Inflammatory macrophage treated with lipopolysaccharide for 1 hour (primary cell): ENCODE measurements at regions not wholly inside any gene's neighbourhood (a gene's known extent, or its start where the extent isn't known, plus 50 kb on each side); places are given as distances from the start of the nearest gene placed in this dataset.
"Not testable (repeated sequence)": the region's sequence is repeated elsewhere in the genome, so short reads cannot be mapped to it uniquely, and the experiment has no call there.

ENCODE experiments used
- DNase-seq, 2 donors: peaks; one replicate each; pipeline ENCODE4 v3.0.0-alpha.2; 2020 to 2022

- DNase-seq = peak; percentile 3
These were observed 1887.4 kb downstream of the PCDH9 start for GRCh38 chr13:65342541-65343337.

DNA sequence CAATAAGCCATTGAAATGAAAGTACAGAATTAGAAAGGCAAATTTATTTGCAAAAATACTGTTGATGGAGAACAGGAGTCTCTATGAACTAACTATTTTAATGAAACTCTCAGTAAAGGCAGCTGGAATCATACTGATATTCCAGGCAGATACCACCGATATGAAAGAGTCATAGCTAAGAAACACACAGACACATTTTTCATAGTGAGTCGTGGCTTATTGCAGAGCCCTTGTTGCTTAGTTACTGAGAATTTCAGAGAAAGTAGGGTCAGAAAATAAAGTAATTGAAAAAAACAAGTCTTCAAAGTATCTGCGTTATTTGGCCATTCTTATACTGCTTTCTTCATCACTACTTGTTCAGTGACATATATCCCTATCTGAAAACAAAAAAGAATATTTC is 1890.9 kb downstream of the PCDH9 start:
- no peak for DNase-seq

DNA sequence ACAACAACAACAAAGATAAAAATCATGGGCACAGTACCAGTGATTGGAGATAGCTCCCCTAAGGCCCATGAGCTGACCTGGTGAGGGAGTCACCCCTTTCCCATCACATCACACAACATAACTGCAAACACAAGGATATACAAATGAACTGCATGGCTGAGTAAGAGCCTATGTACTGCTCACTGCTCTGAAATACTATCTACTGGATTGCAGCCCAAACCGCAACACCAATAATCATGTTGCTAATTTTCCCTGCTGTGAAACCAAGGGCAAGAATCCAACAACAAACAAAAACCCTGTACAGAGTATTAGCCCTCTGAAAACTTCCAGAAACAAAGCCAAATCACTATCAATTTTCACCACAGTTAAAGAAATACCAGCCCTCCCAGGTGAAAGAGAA is 1893.2 kb downstream of the PCDH9 start:
- no peak for DNase-seq

- no peak for DNase-seq
These were observed 1893.9 kb downstream of the PCDH9 start for GRCh38 chr13:65336087-65336749.

DNA sequence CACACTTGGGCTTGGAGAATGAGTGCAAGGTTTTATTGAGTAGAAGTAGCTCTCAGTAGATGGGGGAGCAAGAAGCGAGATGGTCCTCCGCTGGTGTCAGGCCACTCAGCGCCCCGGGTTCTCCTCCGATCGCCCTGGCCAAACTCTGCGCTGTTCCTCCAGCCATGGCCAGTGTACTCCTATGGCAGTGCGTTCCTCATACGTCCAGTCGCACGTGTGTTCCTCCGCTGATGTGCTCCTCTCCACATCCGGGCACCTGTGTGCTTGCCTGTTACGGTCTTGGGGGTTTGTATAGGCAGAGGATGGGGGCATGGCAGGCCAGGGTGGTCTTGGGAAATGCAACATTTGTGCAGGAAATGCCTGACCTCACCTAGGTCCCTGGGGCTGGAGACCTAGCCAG is 1899.4 kb downstream of the PCDH9 start:
- DNase-seq = no peak

GRCh38 chr13:65330287-65330686 is 1899.8 kb downstream of the PCDH9 start:
- DNase-seq = no peak

DNA sequence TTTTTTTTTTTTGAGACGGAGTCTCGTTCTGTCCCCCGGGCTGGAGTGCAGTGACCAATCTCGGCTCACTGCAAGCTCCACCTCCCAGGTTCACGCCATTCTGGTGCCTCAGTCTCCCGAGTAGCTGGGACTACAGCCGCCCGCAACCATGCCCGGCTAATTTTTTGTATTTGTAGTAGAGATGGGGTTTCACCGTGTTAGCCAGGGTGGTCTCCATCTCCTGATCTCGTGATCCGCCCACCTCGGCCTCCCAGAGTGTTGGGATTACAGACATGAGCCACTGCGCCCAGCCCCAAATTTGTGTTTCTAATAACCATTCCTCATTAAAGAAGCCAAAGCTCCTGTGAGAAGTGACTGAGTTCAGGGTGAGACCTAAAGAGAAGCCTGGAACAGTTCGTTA is 1906.9 kb downstream of the PCDH9 start:
- not testable (repeated sequence) for DNase-seq

- DNase-seq = not testable (repeated sequence)
These were observed 1908.7 kb downstream of the PCDH9 start for GRCh38 chr13:65321423-65321822.

- DNase-seq = no peak
These were observed 1916.1 kb downstream of the PCDH9 start for GRCh38 chr13:65314008-65314407.

- no peak for DNase-seq
These were observed 1919.3 kb downstream of the PCDH9 start for GRCh38 chr13:65310663-65311328.

DNA sequence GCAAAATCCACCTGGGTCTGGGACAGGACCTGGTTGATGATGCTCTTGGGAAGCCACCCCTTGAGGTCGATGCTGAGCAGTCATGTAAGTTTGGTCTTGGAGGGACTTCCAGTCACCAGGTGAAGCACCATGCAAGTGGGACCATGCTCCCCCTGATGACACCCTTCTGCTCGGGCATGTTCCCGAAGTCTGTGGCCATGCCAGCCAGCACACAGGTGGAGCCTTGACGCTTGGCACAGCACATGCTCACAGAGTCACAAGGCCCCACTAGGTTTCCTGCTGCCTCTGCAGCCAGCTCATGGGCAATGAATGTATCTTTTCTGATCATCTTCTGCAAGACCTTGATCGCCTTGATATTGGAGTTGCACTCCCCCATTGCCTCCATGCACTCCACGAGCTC is 1920.2 kb downstream of the PCDH9 start:
- DNase-seq = no peak

- DNase-seq = not testable (repeated sequence)
These were observed 1921.4 kb downstream of the PCDH9 start for GRCh38 chr13:65308729-65309128.

- DNase-seq = no peak
These were observed 1923.1 kb downstream of the PCDH9 start for GRCh38 chr13:65307056-65307455.

GRCh38 chr13:65302691-65303090 is 1927.4 kb downstream of the PCDH9 start:
- no peak for DNase-seq

DNA sequence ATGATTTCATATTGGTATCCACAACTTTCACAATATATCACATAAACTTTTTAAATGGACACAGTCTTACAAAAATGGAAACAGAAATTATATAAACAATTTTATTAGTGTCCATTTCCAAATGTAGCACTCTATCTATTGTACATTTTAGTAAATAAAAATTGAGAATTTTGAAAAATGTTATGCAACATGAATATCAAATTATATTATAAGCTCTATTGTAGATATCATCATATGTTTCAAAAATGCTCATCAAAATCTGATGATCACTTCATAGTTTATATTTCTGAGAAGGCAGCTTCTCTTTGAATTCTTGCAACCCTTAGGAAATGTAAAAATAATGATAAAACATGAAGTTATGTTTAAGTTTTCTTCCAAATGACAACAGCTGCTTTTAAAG is 1928.6 kb downstream of the PCDH9 start:
- DNase-seq = no peak

DNA sequence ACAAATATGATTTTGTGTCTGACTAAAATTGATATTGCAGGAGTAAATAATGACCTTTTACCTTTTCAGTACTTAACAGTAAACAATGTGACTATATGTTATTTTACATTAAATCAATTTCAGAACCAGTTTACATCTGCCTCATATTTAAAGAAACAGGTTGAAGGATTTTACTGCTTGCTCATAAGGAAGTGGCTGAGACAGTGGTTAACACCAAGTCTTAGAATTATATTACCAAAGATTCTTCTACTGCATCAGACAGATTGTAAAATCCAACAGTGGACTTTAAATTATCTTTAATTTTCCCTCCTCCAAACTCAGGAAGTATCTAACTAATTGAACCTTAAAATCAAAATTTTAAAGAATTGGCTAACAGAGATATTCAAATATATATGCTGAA is 1929.9 kb downstream of the PCDH9 start:
- DNase-seq = no peak

- no peak for DNase-seq
These were observed 1936.5 kb downstream of the PCDH9 start for GRCh38 chr13:65293530-65294198.

- DNase-seq = no peak
These were observed 1937.6 kb downstream of the PCDH9 start for GRCh38 chr13:65292488-65292901.

- DNase-seq = no peak
These were observed 1942.7 kb downstream of the PCDH9 start for GRCh38 chr13:65287405-65287804.

DNA sequence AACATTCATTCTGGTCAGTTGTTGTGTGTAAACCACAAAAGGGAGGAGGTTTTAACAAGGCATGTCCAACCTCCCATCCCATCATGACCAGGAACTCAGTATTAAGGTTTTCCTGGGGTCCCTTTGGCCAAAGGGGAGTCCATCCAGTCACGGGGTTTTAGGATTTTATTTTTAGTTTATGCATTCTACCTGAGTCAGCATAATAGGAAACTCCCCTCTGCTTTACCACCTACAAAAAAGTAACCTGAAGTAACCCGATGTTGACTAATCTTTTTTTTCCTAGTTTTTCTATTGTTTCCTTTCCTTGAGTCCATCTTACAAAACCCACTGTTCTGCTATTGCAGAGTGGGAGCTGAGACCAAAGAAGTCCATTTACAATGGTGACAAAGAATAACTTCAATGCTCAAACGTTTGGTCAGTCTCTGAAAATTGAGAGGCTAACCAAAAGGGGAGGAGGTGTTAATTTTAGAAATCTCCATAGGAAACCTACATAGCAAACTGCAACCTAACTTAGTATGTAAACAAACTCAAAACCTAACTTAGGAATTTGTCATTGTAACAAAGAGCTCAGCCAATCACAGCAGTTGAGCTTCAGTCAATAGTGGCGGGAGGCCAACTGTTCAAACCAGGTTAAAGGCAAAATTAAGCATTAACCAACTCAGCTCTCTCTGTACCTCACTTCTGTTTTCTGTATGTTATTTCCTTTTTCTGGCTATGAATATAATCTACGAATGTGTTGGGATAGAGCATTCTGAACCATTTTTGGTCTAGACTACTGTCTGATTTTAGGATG is 1954.1 kb downstream of the PCDH9 start:
- DNase-seq = no peak

GRCh38 chr13:65275108-65275507 is 1955.0 kb downstream of the PCDH9 start:
- no peak for DNase-seq

DNA sequence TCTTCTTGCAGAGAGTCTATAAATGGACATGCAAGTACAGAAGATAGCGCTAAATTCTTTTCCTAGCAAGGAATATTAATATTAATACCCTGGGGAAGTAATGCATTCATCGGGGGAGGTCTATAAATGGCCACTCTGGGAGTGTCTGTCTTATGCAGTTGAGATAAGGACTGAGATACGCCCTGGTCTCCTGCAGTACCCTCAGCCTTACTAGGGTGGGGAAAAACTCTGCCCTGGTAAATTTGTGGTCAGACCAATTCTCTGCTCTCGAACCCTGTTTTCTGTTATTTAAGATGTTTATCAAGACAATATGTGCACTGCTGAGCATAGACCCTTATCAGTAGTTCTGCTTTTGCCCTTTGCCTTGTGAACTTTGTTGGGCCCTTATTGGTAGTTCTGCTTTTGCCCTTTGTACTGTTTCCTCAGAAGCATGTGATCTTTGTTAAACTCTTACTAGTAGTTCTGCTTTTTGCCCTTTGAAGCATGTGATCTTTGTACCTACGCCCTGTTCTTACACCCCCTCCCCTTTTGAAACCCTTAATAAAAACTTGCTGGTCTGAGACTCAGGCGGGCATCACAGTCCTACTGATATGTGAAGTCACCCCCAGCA is 1956.2 kb downstream of the PCDH9 start:
- DNase-seq = not testable (repeated sequence)
